Effector memory CD4-positive, alpha-beta T cell (primary cell): ENCODE measurements at regions not wholly inside any gene's neighbourhood (a gene's known extent, or its start where the extent isn't known, plus 50 kb on each side); places are given as distances from the start of the nearest gene placed in this dataset.

Experiments used
- DNase-seq, 3 donors: peaks; one replicate each; pipeline ENCODE4 v3.0.0-alpha.2; 2020
- H3K27ac ChIP-seq: 2 replicates; pipeline ENCODE4 v1.7.0; 2013; ENCODE audit warnings: mild to moderate bottlenecking, low read length, moderate library complexity; ENCODE audit not compliant: insufficient read depth, poor library complexity, severe bottlenecking
- H3K27me3 ChIP-seq: replicated peaks from 2 replicates; pipeline ENCODE4 v1.7.0; 2013; ENCODE audit warnings: mild to moderate bottlenecking, low read length; ENCODE audit not compliant: insufficient read depth, control insufficient read depth, poor library complexity, severe bottlenecking
- H3K36me3 ChIP-seq: 2 replicates; pipeline ENCODE4 v1.7.0; 2013; ENCODE audit warnings: mild to moderate bottlenecking, low read length, moderate library complexity; ENCODE audit not compliant: control insufficient read depth, insufficient read depth
- H3K4me1 ChIP-seq: 2 replicates; pipeline ENCODE4 v1.7.0; 2013; ENCODE audit warnings: low read length, mild to moderate bottlenecking; ENCODE audit not compliant: control insufficient read depth, insufficient read depth, poor library complexity, severe bottlenecking
- H3K4me3 ChIP-seq: 2 replicates; pipeline ENCODE4 v1.7.0; 2013; ENCODE audit warnings: low read length, low read depth, mild to moderate bottlenecking; ENCODE audit not compliant: insufficient read depth, poor library complexity, severe bottlenecking
- H3K9me3 ChIP-seq: 2 replicates; pipeline ENCODE4 v1.7.0; 2013; ENCODE audit warnings: mild to moderate bottlenecking, low read length, moderate library complexity; ENCODE audit not compliant: control insufficient read depth

DNA sequence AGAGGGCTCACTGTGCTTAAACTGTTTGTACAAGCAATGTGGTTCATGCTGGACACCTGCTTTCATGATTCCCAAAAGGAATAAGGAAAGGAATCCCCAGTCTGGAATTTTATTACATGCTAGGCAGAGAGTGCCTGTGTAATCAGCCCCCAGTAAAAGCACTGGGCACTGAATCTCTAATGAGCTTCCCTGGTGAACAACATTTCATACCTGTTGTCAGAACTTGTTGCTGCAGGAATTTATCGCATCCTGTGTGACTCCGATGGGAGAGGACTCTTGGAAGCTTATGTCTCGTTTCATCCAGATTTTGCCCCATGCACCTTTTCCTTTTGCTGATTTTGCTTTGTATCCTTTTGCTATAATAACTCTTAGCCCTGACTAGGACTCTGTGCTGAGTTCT lies 190.2 kb upstream of the HMGA2 start:
- no peak for DNase-seq
- H3K27me3 ChIP-seq = no peaks in the 10 kb centered on the region
- no peaks in the 10 kb centered on the region for H3K36me3 ChIP-seq
- H3K4me1 ChIP-seq = no peaks in the 10 kb centered on the region
- H3K9me3 ChIP-seq = no peaks in the 10 kb centered on the region
- H3K27ac ChIP-seq = no peak overlapping the region
- H3K4me3 ChIP-seq = no peak overlapping the region

DNA sequence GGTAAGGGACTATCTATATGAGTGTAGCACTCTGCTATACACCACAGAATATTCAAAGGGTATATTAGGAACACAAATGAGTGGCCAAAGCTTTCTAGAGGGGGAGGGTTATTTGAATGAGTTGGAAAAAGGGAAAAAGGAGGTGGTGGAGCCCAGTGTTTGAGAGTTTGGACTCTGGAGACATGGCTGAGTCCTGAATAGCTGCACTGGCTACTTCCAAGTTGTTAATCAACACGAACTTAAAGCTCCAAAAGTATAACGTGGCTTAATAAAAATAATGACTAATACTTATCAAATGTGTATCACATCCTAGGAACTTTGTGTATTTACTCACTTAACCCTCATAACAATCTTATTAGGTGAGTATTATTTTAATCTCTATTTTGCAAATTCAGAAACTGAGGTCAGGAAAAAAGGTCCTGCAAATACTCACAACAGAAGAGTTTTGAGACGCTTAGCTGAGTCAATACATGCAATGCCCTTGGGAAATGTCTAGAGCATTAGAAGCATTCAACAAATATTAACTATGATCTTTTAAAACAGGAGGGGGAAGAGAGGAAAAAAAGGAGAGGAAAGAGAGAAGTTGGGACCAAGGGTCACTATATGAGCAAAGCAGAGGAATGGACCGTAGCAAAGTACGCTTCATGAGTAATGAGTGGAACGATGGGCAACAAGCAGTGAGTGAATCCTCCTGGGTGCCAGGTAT lies 189.5 kb upstream of the HMGA2 start:
- H3K27ac ChIP-seq = no peak overlapping the region
- H3K36me3 ChIP-seq = no peaks in the 10 kb centered on the region
- no peaks in the 10 kb centered on the region for H3K9me3 ChIP-seq
- no peaks in the 10 kb centered on the region for H3K4me1 ChIP-seq
- no peaks in the 10 kb centered on the region for H3K27me3 ChIP-seq
- DNase-seq = no peak
- H3K4me3 ChIP-seq = no peak overlapping the region

DNA sequence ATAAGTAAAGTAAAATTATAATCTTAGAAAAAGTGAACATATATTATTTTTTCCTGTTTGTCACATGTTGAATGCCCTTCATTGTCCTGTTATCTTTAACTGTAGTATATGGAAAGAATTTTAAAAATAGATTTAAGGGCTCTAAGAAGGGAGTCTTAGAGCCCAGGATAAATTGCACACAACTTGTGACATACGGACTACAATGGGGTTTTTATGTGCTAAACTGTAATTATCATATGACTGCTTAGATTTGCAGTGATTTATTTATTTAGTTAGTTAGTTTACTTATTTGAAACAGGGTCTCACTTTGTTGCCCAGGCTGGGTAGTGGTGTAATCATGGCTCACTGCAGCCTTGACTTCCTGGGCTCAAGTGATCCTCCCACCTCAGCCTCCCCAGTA lies 187.8 kb upstream of the HMGA2 start:
- Histone ChIP-seq H3K9me3 (no peaks in the 10 kb centered on the region), H3K4me3 (no peak overlapping the region), H3K36me3 (no peaks in the 10 kb centered on the region), H3K27me3 (no peaks in the 10 kb centered on the region), H3K27ac (no peak overlapping the region), H3K4me1 (no peaks in the 10 kb centered on the region)
- DNase-seq = no peak

DNA sequence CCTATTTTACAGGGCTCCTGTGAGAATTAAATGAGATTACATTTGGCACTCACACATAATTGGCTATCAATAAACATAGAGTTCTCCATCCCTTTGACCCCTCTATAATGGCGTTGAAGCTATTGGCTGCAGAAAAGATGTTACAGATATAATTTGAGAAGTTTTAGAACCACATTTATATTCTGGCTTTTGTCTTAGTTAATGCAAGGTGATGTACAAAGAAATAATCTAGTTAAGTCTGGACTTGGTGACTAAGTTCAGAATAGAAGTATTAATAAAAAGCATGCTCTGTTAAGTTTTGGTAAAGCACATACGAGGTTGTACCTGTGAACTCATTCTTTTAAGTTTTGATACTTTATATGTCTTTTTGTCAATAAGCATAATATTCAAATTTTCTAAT lies 187.1 kb upstream of the HMGA2 start:
- Histone ChIP-seq H3K4me3 (no peak overlapping the region), H3K27ac (no peak overlapping the region), H3K36me3 (no peaks in the 10 kb centered on the region), H3K9me3 (no peaks in the 10 kb centered on the region), H3K27me3 (no peaks in the 10 kb centered on the region), H3K4me1 (no peaks in the 10 kb centered on the region)
- DNase-seq = no peak

DNA sequence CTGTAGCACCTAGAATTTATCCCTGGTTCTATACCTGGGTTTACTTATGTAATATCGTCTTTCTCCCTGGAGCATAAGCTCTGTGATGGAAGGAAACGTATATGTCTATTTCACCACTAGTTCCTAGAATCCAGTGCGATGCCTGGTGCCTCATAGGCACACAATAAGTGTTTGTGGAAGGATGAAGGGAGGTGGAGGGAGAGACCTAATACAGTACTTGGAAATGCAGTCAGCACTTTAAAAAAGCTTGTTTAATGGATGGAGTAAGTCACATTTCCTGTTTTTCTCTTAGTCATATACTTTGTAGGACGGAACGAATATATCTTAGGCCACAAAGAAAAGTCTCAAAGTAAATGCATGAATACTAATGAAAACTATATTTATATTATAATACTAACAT lies 186.5 kb upstream of the HMGA2 start:
- H3K36me3 ChIP-seq = no peaks in the 10 kb centered on the region
- H3K27me3 ChIP-seq = no peaks in the 10 kb centered on the region
- H3K4me1 ChIP-seq = no peaks in the 10 kb centered on the region
- DNase-seq = no peak
- no peak overlapping the region for H3K27ac ChIP-seq
- no peaks in the 10 kb centered on the region for H3K9me3 ChIP-seq
- H3K4me3 ChIP-seq = no peak overlapping the region

DNA sequence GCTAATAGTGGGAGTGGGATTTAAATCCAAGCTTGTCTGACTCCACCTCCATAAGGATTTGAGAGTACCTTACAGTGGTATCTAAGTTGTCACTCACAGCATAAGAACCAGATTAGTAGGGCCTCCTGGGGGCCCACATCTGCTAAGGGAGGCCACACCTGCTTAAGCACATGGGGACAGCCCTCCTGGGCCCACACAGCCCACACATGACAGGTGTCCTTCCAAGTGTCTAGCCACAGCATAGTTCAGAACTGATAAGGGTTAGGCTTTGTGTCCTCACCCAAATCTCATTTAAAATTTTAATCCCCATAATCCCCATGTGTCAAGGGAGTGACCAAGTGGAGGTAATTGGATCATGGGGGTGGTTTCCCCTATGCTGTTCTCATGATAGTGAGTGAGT lies 186.0 kb upstream of the HMGA2 start:
- no peak overlapping the region for H3K27ac ChIP-seq
- H3K9me3 ChIP-seq = no peaks in the 10 kb centered on the region
- no peak overlapping the region for H3K4me3 ChIP-seq
- no peak for DNase-seq
- H3K4me1 ChIP-seq = no peaks in the 10 kb centered on the region
- H3K36me3 ChIP-seq = no peaks in the 10 kb centered on the region
- H3K27me3 ChIP-seq = no peaks in the 10 kb centered on the region

DNA sequence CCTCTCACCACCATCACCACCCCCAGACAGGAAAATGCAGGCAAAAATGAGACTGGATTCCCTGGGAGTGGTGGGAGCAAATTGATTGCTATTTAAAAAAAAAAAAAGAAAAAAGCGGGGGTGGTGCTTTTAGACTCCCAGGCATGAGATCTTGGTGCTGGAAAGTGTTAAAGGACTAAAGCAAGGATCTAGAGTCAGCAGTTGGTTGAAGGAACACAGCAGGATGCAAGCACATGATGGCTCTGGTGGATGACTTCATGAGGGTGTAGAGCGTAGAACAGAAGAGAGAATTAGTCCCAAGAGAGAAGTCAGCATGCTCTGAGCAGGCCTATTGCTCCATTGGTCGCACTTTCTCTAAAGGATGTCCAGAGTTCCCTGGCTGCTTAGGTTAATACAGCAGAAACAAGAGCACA lies 183.8 kb upstream of the HMGA2 start:
- no peaks in the 10 kb centered on the region for H3K4me1 ChIP-seq
- no peak overlapping the region for H3K4me3 ChIP-seq
- no peak overlapping the region for H3K27ac ChIP-seq
- no peak for DNase-seq
- no peaks in the 10 kb centered on the region for H3K27me3 ChIP-seq
- H3K9me3 ChIP-seq = no peaks in the 10 kb centered on the region
- no peaks in the 10 kb centered on the region for H3K36me3 ChIP-seq

DNA sequence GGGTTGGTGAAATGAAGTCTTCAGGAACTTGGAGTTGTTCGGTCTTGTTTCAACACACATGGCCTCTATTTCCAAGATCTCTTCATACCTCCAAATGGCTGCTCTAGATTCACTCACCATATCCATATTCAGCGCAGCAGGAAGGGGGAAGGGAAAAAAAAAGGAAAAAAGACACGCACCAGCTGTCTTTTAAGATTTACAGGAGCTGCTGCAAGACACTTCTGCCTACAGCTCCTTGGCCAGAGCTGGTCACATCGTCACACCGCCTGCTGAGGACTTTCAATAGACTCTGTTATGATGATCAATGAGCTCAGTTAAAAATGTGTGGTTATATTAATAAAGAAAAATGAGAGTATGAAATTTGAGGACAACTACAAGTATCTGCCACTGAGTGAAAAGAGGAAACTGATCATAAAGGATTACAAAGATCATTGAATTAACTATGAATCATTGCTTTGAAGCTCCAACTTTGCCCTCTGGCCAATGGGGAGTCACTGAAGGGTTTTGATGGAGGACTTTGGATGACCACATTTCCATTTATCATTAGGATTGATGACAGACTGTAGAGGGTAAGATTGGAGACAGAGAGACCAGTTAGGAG lies 182.1 kb upstream of the HMGA2 start:
- no peak for DNase-seq

DNA sequence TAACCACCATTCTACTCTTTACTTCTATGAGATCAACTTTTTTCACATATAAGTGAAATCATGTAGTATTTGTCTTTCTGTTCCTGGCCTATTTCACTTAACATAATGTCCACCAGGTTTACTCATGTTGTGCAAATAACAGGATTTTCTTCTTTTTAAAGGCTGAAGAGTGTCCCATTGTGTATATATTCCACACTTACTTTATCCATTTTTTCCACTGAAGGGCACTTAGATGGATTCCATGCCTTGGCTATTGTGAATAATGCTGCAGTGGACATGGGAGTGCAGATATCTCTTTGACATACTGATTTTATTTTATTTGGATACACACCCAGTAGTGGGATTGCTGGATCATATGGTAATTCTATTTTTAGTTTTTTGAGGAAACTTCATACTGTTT lies 181.1 kb upstream of the HMGA2 start:
- Histone ChIP-seq H3K27ac (no peak overlapping the region), H3K4me3 (no peak overlapping the region), H3K27me3 (peaks cover 2% of the 10 kb centered on the region), H3K4me1 (no peaks in the 10 kb centered on the region), H3K9me3 (no peaks in the 10 kb centered on the region), H3K36me3 (no peaks in the 10 kb centered on the region)
- DNase-seq = no peak

More for the DNA sequence above, 182.1 kb upstream of the HMGA2 start:
- Histone ChIP-seq H3K9me3 (no peaks in the 10 kb centered on the region), H3K27ac (no peak overlapping the region), H3K36me3 (no peaks in the 10 kb centered on the region), H3K4me3 (no peak overlapping the region), H3K27me3 (no peaks in the 10 kb centered on the region), H3K4me1 (no peaks in the 10 kb centered on the region)

DNA sequence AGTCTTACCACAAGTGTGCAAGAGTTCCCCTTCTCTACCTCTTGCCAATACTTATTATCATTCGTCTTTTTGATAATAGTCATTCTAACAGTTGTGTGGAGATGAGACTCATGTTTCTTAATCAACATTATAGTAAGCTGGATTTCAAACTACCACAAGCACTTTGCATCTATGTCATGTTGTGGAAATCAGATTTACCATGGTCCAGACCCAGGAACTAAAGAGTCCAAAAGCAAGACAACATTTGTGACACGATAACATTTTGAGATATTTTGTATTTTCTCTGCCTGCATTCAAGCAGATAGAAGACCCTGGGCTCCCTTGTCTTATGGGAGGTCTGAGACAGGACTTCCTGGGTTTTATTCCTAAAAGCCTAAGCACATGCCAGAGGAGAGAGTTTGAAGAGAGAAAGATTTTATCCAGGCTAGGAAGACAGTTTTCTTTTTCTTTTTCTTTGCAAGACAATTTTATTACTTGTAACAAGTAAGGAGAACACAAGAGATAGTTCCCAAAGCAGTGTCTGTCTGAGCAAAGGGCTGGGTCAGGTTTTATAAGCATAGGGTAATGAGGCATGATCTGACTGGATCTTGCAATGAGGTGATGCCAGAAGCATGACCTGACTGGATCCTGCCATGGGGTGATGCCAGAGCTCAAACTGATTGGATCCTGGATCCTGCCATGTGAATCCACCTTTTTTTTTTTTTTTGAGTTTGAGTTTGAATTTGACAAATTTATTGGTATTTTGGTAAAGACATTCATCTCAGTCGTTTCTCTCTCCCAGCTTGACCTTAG lies 180.5 kb upstream of the HMGA2 start:
- H3K27ac ChIP-seq = no peak overlapping the region
- no peak overlapping the region for H3K4me3 ChIP-seq
- H3K27me3 ChIP-seq = peaks cover 2% of the 10 kb centered on the region
- H3K4me1 ChIP-seq = no peaks in the 10 kb centered on the region
- H3K9me3 ChIP-seq = no peaks in the 10 kb centered on the region
- no peaks in the 10 kb centered on the region for H3K36me3 ChIP-seq
- DNase-seq = no peak
